OCI-LY1 (cell line): ENCODE measurements at regions not wholly inside any gene's neighbourhood (a gene's known extent, or its start where the extent isn't known, plus 50 kb on each side); places are given as distances from the start of the nearest gene placed in this dataset.

ENCODE experiments used
- EZH2 ChIP-seq: fragments of 200-600 bp; sonication (generic), shearing (Covaris generic); IDR thresholded peaks from 2 replicates; pipeline ENCODE4 v1.8.0; 2017; ENCODE audit warnings: borderline replicate concordance, mixed run types, mild to moderate bottlenecking, antibody characterized with exemption, low read length, moderate library complexity, mixed read lengths
- TF ChIP-seq, protein P1 (sequence below): fragments of 200-600 bp; sonication (generic), shearing (Covaris generic); IDR thresholded peaks from 2 replicates; pipeline ENCODE4 v1.5.1; 2017; ENCODE audit warnings: mild to moderate bottlenecking, antibody characterized with exemption, low read length, moderate library complexity, mixed read lengths

GRCh38 chr1:60896701-60897363, 185.5 kb upstream of the NFIA start:
- TF ChIP-seq EZH2: no peak
- TF ChIP-seq, protein P1, sequence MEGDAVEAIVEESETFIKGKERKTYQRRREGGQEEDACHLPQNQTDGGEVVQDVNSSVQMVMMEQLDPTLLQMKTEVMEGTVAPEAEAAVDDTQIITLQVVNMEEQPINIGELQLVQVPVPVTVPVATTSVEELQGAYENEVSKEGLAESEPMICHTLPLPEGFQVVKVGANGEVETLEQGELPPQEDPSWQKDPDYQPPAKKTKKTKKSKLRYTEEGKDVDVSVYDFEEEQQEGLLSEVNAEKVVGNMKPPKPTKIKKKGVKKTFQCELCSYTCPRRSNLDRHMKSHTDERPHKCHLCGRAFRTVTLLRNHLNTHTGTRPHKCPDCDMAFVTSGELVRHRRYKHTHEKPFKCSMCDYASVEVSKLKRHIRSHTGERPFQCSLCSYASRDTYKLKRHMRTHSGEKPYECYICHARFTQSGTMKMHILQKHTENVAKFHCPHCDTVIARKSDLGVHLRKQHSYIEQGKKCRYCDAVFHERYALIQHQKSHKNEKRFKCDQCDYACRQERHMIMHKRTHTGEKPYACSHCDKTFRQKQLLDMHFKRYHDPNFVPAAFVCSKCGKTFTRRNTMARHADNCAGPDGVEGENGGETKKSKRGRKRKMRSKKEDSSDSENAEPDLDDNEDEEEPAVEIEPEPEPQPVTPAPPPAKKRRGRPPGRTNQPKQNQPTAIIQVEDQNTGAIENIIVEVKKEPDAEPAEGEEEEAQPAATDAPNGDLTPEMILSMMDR: no peak
